ENCODE measurements at regions not wholly inside any gene's neighbourhood (a gene's known extent, or its start where the extent isn't known, plus 50 kb on each side); places are given as distances from the start of the nearest gene placed in this dataset.

DNA sequence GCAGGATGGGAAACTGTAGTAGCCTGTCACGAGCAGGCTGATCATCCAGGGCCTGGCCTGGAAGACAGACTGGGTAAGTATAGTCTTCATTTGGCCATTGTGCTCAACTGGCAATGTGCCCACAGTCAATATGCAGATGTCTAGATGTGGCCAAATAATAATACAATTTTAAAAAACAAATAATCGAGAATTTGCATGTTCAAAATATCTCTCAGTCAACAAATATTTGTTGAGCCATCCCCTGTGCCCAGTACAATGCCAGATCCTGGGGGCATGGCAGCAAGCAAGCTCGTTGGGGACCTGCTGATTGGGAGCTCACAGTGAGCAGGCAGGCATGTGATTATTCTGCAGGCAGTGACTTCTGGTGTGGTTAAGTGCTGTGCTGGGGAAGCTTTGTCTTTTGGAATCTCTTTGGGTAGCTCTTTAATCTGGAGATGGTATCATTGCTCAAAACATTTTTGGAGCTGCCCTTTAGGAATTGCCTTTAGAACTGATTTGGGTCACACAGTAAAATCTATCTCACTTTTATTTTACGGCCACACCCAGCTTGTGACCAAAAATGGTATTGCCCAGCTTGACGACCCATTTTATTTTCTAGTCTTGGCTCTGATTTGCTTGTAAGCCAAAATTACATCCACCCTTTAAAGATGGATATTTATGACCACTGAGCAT is 92.2 kb downstream of the PLCE1 start:
- no peaks in the 10 kb centered on the region for H3K36me3 ChIP-seq
- H3K4me3 ChIP-seq, result no peak overlapping the region
- H3K27me3 ChIP-seq, result no peaks in the 10 kb centered on the region
- no peaks in the 10 kb centered on the region for H3K9me3 ChIP-seq
- DNase-seq (ENCODE audit: extremely low spot score in 2 of 2), result peak in 1 of 2 donors; percentile 54
- peaks cover 15% of the 10 kb centered on the region for H3K4me1 ChIP-seq
- TF ChIP-seq POLR2A (IDR thresholded peaks at IDR 0.05) (no peak), POLR2AphosphoS5 (IDR thresholded peaks at IDR 0.05; ENCODE audit: insufficient read depth in 1 of 2, low read depth in 1 of 2) (no peak)
- TF ChIP-seq, protein P1, sequence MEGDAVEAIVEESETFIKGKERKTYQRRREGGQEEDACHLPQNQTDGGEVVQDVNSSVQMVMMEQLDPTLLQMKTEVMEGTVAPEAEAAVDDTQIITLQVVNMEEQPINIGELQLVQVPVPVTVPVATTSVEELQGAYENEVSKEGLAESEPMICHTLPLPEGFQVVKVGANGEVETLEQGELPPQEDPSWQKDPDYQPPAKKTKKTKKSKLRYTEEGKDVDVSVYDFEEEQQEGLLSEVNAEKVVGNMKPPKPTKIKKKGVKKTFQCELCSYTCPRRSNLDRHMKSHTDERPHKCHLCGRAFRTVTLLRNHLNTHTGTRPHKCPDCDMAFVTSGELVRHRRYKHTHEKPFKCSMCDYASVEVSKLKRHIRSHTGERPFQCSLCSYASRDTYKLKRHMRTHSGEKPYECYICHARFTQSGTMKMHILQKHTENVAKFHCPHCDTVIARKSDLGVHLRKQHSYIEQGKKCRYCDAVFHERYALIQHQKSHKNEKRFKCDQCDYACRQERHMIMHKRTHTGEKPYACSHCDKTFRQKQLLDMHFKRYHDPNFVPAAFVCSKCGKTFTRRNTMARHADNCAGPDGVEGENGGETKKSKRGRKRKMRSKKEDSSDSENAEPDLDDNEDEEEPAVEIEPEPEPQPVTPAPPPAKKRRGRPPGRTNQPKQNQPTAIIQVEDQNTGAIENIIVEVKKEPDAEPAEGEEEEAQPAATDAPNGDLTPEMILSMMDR (IDR thresholded peaks at IDR 0.05), result no peak
- intact Hi-C loops (cut with DNase I), result no loop called here
- no peak overlapping the region for H3K27ac ChIP-seq

DNA sequence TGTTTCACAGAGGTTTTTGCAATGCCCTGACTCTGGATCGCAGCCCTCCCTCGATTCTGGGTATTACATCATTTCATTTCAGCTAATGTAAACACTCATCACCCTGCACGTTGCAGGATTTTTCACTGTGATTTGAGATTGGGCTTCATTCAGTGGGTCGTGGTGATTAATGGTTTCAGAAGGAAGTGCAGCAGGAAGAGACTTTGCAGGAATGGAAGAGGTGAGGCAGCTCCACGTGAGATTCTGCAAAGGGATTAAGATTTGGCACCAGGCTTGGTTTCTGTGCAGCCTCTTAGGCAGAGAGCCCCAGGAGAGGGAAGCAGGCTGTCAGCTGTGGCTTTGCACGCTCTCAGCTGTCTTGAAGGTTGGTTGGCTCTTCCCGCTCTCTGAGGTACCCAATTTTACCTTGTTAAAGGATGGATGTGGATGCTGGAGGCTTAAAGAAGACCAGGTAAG is 95.2 kb downstream of the PLCE1 start:
- intact Hi-C loops (cut with DNase I), result no loop called here
- Histone ChIP-seq H3K27me3 (no peaks in the 10 kb centered on the region), H3K36me3 (no peaks in the 10 kb centered on the region), H3K4me1 (peaks cover 24% of the 10 kb centered on the region), H3K4me3 (peak overlapping the region; percentile 2 to 21), H3K27ac (no peak overlapping the region), H3K9me3 (no peaks in the 10 kb centered on the region)
- DNase-seq (ENCODE audit: extremely low spot score in 2 of 2), result peak; percentile 46 to 52
- TF ChIP-seq POLR2AphosphoS5 (IDR thresholded peaks at IDR 0.05; ENCODE audit: insufficient read depth in 1 of 2, low read depth in 1 of 2), result no peak
- no peak for TF ChIP-seq POLR2A (IDR thresholded peaks at IDR 0.05)
- TF ChIP-seq, protein P1 (IDR thresholded peaks at IDR 0.05), result no peak

DNA sequence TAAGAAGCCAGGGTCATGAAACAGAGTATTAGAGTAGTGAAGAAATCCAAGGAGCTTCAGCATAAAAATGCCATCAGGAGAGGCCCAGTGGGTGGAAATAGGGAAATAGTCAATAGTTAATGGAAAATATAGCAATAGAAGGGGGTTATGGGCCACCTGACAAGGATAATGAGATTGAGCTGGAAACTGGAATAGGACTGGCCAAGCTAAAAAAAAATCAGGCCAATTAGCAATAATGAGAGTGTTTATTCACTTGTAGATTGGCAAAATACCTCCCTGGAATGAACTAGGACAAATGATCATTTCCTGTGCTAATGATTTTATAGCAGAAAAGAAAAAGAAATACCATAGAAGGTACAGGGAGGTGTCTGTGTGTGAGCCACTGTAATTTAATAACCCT is 97.9 kb downstream of the PLCE1 start:
- no peak overlapping the region for H3K4me3 ChIP-seq
- no peaks in the 10 kb centered on the region for H3K36me3 ChIP-seq
- no peak overlapping the region for H3K27ac ChIP-seq
- intact Hi-C loops (cut with DNase I), result no loop called here
- DNase-seq (ENCODE audit: extremely low spot score in 2 of 2), result peak in 1 of 2 donors; percentile 0
- H3K9me3 ChIP-seq, result no peaks in the 10 kb centered on the region
- peaks cover 24% of the 10 kb centered on the region for H3K4me1 ChIP-seq
- TF ChIP-seq POLR2A (IDR thresholded peaks at IDR 0.05), result no peak
- TF ChIP-seq, protein P1 (IDR thresholded peaks at IDR 0.05), result no peak
- TF ChIP-seq POLR2AphosphoS5 (IDR thresholded peaks at IDR 0.05; ENCODE audit: insufficient read depth in 1 of 2, low read depth in 1 of 2), result no peak
- no peaks in the 10 kb centered on the region for H3K27me3 ChIP-seq

DNA sequence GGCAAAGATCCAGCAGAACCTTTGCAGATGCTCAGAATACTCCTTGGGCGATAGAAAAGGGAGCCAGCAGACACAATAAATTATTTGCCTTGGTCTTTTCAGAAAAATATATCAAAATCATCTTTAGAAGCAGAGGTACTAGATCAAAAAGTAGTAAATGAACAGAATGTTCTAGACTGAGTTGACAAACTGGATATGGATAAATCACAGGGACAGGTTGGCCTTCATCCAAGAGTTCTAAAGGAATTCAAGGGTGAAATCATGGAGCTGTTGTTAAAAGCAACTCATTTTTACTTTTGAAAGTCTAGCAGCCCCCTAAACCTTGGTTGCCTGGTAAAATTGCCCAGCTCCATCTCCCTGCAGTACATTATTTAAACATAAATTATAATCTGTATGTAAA is 99.1 kb downstream of the PLCE1 start:
- Histone ChIP-seq H3K27ac (no peak overlapping the region), H3K4me1 (peaks cover 24% of the 10 kb centered on the region), H3K9me3 (no peaks in the 10 kb centered on the region), H3K27me3 (no peaks in the 10 kb centered on the region), H3K36me3 (no peaks in the 10 kb centered on the region), H3K4me3 (no peak overlapping the region)
- TF ChIP-seq, protein P1 (IDR thresholded peaks at IDR 0.05), result no peak
- TF ChIP-seq POLR2A (IDR thresholded peaks at IDR 0.05), result no peak
- no peak for TF ChIP-seq POLR2AphosphoS5 (IDR thresholded peaks at IDR 0.05; ENCODE audit: insufficient read depth in 1 of 2, low read depth in 1 of 2)
- DNase-seq (ENCODE audit: extremely low spot score in 2 of 2), result no peak
- intact Hi-C loops (cut with DNase I), result no loop called here

DNA sequence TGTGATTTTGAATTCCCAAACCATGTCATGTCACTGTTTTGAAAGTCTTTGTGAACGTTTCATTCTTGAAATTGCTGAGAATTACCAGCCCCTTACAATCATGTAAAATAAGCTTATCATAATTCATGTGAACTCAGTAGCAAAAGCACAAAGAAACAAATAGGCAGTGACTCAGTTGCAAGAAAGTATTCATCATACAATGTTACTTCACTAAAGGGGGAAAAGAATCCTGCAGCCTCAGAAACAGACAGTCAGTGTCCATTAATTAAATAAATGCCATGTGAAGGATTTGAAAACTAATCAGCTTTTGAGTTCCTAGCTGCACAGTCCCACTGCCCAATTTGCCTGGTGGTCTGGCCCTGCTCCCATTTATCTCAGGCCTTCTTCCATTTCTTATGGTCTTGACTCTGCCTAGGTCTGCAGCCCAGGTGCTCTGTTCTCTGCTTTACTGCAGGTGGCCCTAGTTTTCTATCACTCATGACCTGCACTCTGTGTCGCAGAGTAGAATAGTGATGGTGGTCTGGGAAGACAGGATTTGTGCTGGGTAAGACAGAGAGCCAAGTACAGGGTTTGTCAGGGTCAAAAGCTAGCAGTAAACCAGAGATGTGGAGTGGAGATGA is 99.7 kb downstream of the PLCE1 start:
- Histone ChIP-seq H3K27ac (no peak overlapping the region), H3K27me3 (no peaks in the 10 kb centered on the region), H3K4me3 (no peak overlapping the region), H3K4me1 (peaks cover 21% of the 10 kb centered on the region), H3K9me3 (no peaks in the 10 kb centered on the region), H3K36me3 (no peaks in the 10 kb centered on the region)
- no peak for TF ChIP-seq POLR2AphosphoS5 (IDR thresholded peaks at IDR 0.05; ENCODE audit: insufficient read depth in 1 of 2, low read depth in 1 of 2)
- no peak for TF ChIP-seq POLR2A (IDR thresholded peaks at IDR 0.05)
- TF ChIP-seq, protein P1 (IDR thresholded peaks at IDR 0.05), result no peak
- DNase-seq (ENCODE audit: extremely low spot score in 2 of 2), result peak in 1 of 2 donors; percentile 76
- intact Hi-C loops (cut with DNase I), result no loop called here

Measured in vagina (tissue), 2 donors.